ENCODE measurements at regions not wholly inside any gene's neighbourhood (a gene's known extent, or its start where the extent isn't known, plus 50 kb on each side); places are given as distances from the start of the nearest gene placed in this dataset.

DNA sequence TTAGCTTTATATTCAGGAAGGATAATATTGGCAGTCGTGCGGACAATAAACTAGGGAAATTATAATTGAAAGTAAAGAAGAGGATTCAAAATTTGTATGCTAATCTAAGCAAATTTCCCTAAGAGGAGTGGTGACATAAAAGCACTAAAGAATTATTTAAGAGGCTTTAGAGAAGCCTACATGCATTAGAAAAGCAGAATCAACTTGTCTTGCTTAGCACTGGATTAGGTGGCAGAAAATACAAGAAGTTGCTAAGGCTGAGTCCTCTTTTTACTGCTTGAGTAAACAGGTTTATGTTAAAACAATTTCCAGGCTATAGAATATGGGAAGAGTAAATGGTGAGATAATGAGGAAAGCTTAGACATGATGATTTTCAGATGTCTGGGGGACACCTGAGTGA lies 991.5 kb downstream of the PCDH18 start:
- TF ChIP-seq BACH2 (CRISPR knock-in tag; IDR thresholded peaks at IDR 0.05; ENCODE audit: borderline replicate concordance) (no peak), ZFP30 (CRISPR knock-in tag; IDR thresholded peaks at IDR 0.05) (no peak), PPARA (CRISPR knock-in tag; IDR thresholded peaks at IDR 0.05; ENCODE audit: borderline replicate concordance) (no peak), ZNF8 (CRISPR knock-in tag; IDR thresholded peaks at IDR 0.05) (no peak), ISL1 (CRISPR knock-in tag; IDR thresholded peaks at IDR 0.05) (no peak), ZNF565 (CRISPR knock-in tag; conservative IDR thresholded peaks at IDR 0.05; ENCODE audit: low read depth) (no peak)
- TF ChIP-seq, protein P1, sequence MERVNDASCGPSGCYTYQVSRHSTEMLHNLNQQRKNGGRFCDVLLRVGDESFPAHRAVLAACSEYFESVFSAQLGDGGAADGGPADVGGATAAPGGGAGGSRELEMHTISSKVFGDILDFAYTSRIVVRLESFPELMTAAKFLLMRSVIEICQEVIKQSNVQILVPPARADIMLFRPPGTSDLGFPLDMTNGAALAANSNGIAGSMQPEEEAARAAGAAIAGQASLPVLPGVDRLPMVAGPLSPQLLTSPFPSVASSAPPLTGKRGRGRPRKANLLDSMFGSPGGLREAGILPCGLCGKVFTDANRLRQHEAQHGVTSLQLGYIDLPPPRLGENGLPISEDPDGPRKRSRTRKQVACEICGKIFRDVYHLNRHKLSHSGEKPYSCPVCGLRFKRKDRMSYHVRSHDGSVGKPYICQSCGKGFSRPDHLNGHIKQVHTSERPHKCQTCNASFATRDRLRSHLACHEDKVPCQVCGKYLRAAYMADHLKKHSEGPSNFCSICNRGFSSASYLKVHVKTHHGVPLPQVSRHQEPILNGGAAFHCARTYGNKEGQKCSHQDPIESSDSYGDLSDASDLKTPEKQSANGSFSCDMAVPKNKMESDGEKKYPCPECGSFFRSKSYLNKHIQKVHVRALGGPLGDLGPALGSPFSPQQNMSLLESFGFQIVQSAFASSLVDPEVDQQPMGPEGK (CRISPR knock-in tag; IDR thresholded peaks at IDR 0.05; ENCODE audit: borderline replicate concordance): no peak
- TF ChIP-seq, protein P2, sequence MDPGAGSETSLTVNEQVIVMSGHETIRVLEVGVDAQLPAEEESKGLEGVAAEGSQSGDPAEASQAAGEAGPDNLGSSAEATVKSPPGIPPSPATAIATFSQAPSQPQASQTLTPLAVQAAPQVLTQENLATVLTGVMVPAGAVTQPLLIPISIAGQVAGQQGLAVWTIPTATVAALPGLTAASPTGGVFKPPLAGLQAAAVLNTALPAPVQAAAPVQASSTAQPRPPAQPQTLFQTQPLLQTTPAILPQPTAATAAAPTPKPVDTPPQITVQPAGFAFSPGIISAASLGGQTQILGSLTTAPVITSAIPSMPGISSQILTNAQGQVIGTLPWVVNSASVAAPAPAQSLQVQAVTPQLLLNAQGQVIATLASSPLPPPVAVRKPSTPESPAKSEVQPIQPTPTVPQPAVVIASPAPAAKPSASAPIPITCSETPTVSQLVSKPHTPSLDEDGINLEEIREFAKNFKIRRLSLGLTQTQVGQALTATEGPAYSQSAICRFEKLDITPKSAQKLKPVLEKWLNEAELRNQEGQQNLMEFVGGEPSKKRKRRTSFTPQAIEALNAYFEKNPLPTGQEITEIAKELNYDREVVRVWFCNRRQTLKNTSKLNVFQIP (CRISPR knock-in tag; IDR thresholded peaks at IDR 0.05; ENCODE audit: borderline replicate concordance, low read depth): no peak

Data from SK-N-SH treated with all-trans-retinoic acid at 6 μM for 48 hours (cell line).